ENCODE measurements at regions not wholly inside any gene's neighbourhood (a gene's known extent, or its start where the extent isn't known, plus 50 kb on each side); places are given as distances from the start of the nearest gene placed in this dataset.

- TF ChIP-seq CTCF (IDR thresholded peaks at IDR 0.05) = no peak
- TF ChIP-seq POLR2A (IDR thresholded peaks at IDR 0.05) = no peak
These were observed 266.7 kb downstream of the ENGASE start for GRCh38 chr17:79341222-79341780.
